HEK293 (cell line): ENCODE measurements at regions not wholly inside any gene's neighbourhood (a gene's known extent, or its start where the extent isn't known, plus 50 kb on each side); places are given as distances from the start of the nearest gene placed in this dataset.

Experiments used
- CTCF ChIP-seq: fragments of 450-650 bp; formaldehyde crosslinking; IDR thresholded peaks from 2 replicates; pipeline ENCODE4 v1.5.1; 2016; ENCODE audit warnings: missing biosample characterization, missing genetic modification characterization
- GLIS1 ChIP-seq: fragments of 450-650 bp; formaldehyde crosslinking; IDR thresholded peaks from 2 replicates; pipeline ENCODE4 v1.5.1; 2016; ENCODE audit warnings: missing biosample characterization, missing genetic modification characterization
- PBX3 ChIP-seq: sonication (generic); formaldehyde crosslinking; IDR thresholded peaks from 2 replicates; pipeline ENCODE4 v1.8.1; 2022; ENCODE audit warnings: mild to moderate bottlenecking, moderate library complexity, missing genetic modification reagents
- REST ChIP-seq: fragments of 450-650 bp; formaldehyde crosslinking; IDR thresholded peaks from 2 replicates; pipeline ENCODE4 v1.5.1; 2016; ENCODE audit warnings: missing biosample characterization, missing genetic modification characterization
- SETDB1 ChIP-seq: IDR thresholded peaks from one replicate; pipeline ENCODE4 v1.6.1; 2017; ENCODE audit warnings: mild to moderate bottlenecking, low read length, moderate library complexity, mixed read lengths; ENCODE audit not compliant: insufficient read length
- TCF7L2 ChIP-seq: IDR thresholded peaks from 2 replicates; pipeline ENCODE4 v1.6.1; 2011; ENCODE audit warnings: low read depth, mild to moderate bottlenecking, inconsistent platforms, low read length, moderate library complexity, borderline replicate concordance
- ZBTB6 ChIP-seq: fragments of 450-650 bp; formaldehyde crosslinking; IDR thresholded peaks from 2 replicates; pipeline ENCODE4 v1.5.1; 2017; ENCODE audit warnings: missing biosample characterization, missing genetic modification characterization
- ZNF140 ChIP-seq: fragments of 450-650 bp; formaldehyde crosslinking; IDR thresholded peaks from 2 replicates; pipeline ENCODE4 v1.5.1; 2016; ENCODE audit warnings: missing biosample characterization, missing genetic modification characterization
- ZNF416 ChIP-seq: fragments of 450-650 bp; formaldehyde crosslinking; IDR thresholded peaks from 2 replicates; pipeline ENCODE4 v1.5.1; 2016; ENCODE audit warnings: missing biosample characterization, missing genetic modification characterization
- ZNF449 ChIP-seq: fragments of 450-650 bp; formaldehyde crosslinking; IDR thresholded peaks from 2 replicates; pipeline ENCODE4 v1.5.1; 2017; ENCODE audit warnings: missing biosample characterization, mild to moderate bottlenecking, missing genetic modification characterization, moderate library complexity

GRCh38 chr5:165425594-165425993 is 1920.2 kb downstream of the MAT2B start:
- TF ChIP-seq ZNF449 (tag by site-specific recombination) (no peak), GLIS1 (tag by site-specific recombination) (no peak), REST (tag by site-specific recombination) (no peak), CTCF (tag by site-specific recombination) (no peak), TCF7L2 (no peak), SETDB1 (no peak), ZBTB6 (tag by site-specific recombination) (no peak), ZNF416 (tag by site-specific recombination) (no peak), PBX3 (CRISPR knock-in tag) (no peak), ZNF140 (tag by site-specific recombination) (no peak)
